ENCODE measurements at regions not wholly inside any gene's neighbourhood (a gene's known extent, or its start where the extent isn't known, plus 50 kb on each side); places are given as distances from the start of the nearest gene placed in this dataset.

- TF ChIP-seq POLR2A (IDR thresholded peaks at IDR 0.05), result no peak
- no peak for TF ChIP-seq CTCF (IDR thresholded peaks at IDR 0.05)
- no peak for TF ChIP-seq POLR2AphosphoS5 (IDR thresholded peaks at IDR 0.05)
- no peak for TF ChIP-seq EP300 (IDR thresholded peaks at IDR 0.05)
Measured at GRCh38 chr6:43891072-43891870, 121.3 kb downstream of the VEGFA start.

Measured in sigmoid colon (tissue), 4 donors.